SK-N-SH (cell line): ENCODE measurements at regions not wholly inside any gene's neighbourhood (a gene's known extent, or its start where the extent isn't known, plus 50 kb on each side); places are given as distances from the start of the nearest gene placed in this dataset.

Experiments
- CTCF ChIA-PET: fragments of 300-600, 350-600 bp; formaldehyde crosslinking; extraction: SDS; loops from one replicate; lab custom pipeline; 2021; lab: Yijun Ruan, JAX
- POLR2A ChIA-PET: fragments of 350-600 bp; sonication (Branson Sonifier 250); formaldehyde crosslinking; extraction: SDS; loops from one replicate; lab custom pipeline; 2020; ENCODE audit warnings: antibody characterized with exemption, inconsistent platforms; lab: Yijun Ruan, JAX
- DNase-seq: peaks from one replicate; pipeline ENCODE4 v3.0.0; 2012
- H2AFZ ChIP-seq: fragments of 200-600 bp; sonication (generic); 2 replicates; pipeline ENCODE4 v1.8.1; 2016; ENCODE audit warnings: antibody characterized with exemption, mild to moderate bottlenecking, low read depth
- H3F3A ChIP-seq: fragments of 200-600 bp; sonication (generic); replicated peaks from 2 replicates; pipeline ENCODE3; 2016; ENCODE audit warnings: antibody characterized with exemption, mild to moderate bottlenecking; ENCODE audit not compliant: insufficient read depth
- H3K27ac ChIP-seq, 2 experiments: fragments of 200-500 bp in 1 of 2; fragments of 200-600 bp in 1 of 2; sonication (Bioruptor generic) in 1 of 2; sonication (generic), shearing (Covaris generic) in 1 of 2; 2 replicates each; pipeline versions ENCODE4 v1.5.1 to v1.6.1; 2014 to 2016; ENCODE audit warnings: low read depth in 2 of 2, inconsistent platforms in 1 of 2, low read length in 1 of 2, mild to moderate bottlenecking in 1 of 2, mixed read lengths in 1 of 2
- H3K27me3 ChIP-seq: fragments of 200-600 bp; sonication (generic), shearing (Covaris generic); 2 replicates; pipeline ENCODE4 v1.6.1; 2016; ENCODE audit warnings: mixed run types; ENCODE audit not compliant: insufficient read depth
- H3K36me3 ChIP-seq, 2 experiments: fragments of 200-500 bp in 1 of 2; fragments of 200-600 bp in 1 of 2; sonication (Bioruptor generic) in 1 of 2; sonication (generic) in 1 of 2; replicated peaks in 1 of 2; 2 replicates each; pipeline versions ENCODE3 to v1.5.1; 2014 to 2016; ENCODE audit warnings: low read length in 1 of 2, mild to moderate bottlenecking in 1 of 2; ENCODE audit not compliant: insufficient read depth in 2 of 2, control insufficient read depth in 1 of 2
- H3K4me1 ChIP-seq, 2 experiments: fragments of 200-500 bp in 1 of 2; fragments of 200-600 bp in 1 of 2; sonication (Bioruptor generic) in 1 of 2; sonication (generic), shearing (Covaris generic) in 1 of 2; 2 replicates each; pipeline versions ENCODE4 v1.5.1 to v1.6.1; 2014 to 2016; ENCODE audit warnings: low read depth in 1 of 2, low read length in 1 of 2, mixed run types in 1 of 2; ENCODE audit not compliant: insufficient read depth in 2 of 2, control insufficient read depth in 1 of 2
- H3K4me2 ChIP-seq: fragments of 200-600 bp; sonication (generic), shearing (Covaris generic); 2 replicates; pipeline ENCODE4 v1.6.1; 2017; ENCODE audit warnings: mixed run types
- H3K4me3 ChIP-seq, 2 experiments: fragments of 200-500 bp in 1 of 2; fragments of 200-600 bp in 1 of 2; sonication (Bioruptor generic) in 1 of 2; sonication (generic), shearing (Covaris generic) in 1 of 2; 2 replicates each; pipeline versions ENCODE4 v1.5.1 to v1.8.1; 2014 to 2016; ENCODE audit warnings: low read depth in 2 of 2, inconsistent platforms in 1 of 2, low read length in 1 of 2, mild to moderate bottlenecking in 1 of 2, mixed read lengths in 1 of 2, moderate library complexity in 1 of 2
- H3K79me2 ChIP-seq: fragments of 200-600 bp; sonication (generic); 2 replicates; pipeline ENCODE4 v1.8.1; 2017; ENCODE audit warnings: mild to moderate bottlenecking; ENCODE audit not compliant: insufficient read depth
- H3K9ac ChIP-seq: fragments of 200-600 bp; sonication (generic); 2 replicates; pipeline ENCODE4 v1.6.1; 2017; ENCODE audit warnings: mixed run types
- H3K9me2 ChIP-seq: fragments of 200-600 bp; sonication (generic); 2 replicates; pipeline ENCODE4 v1.6.1; 2017; ENCODE audit warnings: mixed run types
- H3K9me3 ChIP-seq: fragments of 200-600 bp; sonication (generic); 2 replicates; pipeline ENCODE4 v1.6.1; 2017; ENCODE audit warnings: mixed run types, mild to moderate bottlenecking, moderate library complexity
- H4K20me1 ChIP-seq: fragments of 200-600 bp; sonication (generic); 2 replicates; pipeline ENCODE4 v1.6.1; 2017; ENCODE audit warnings: mild to moderate bottlenecking, mixed run types; ENCODE audit not compliant: insufficient read depth
- CTCF ChIP-seq: fragments of 200-600 bp; sonication (generic); IDR thresholded peaks from 2 replicates; pipeline ENCODE4 v1.6.1; 2017; ENCODE audit warnings: antibody characterized with exemption, mild to moderate bottlenecking, moderate library complexity
- ELF1 ChIP-seq: IDR thresholded peaks from 2 replicates; pipeline ENCODE4 v1.4.0; 2012
- EP300 ChIP-seq, 2 experiments: IDR thresholded peaks; 2 replicates each; pipeline versions ENCODE4 v1.4.0 to v1.6.1; 2012; ENCODE audit warnings: borderline replicate concordance in 1 of 2, low read depth in 1 of 2, low read length in 1 of 2
- EZH2phosphoT487 ChIP-seq: fragments of 200-600 bp; sonication (generic); IDR thresholded peaks from 2 replicates; pipeline ENCODE4 v1.6.1; 2017; ENCODE audit warnings: low read depth, mixed run types, mild to moderate bottlenecking, antibody characterized with exemption, moderate library complexity, borderline replicate concordance
- FOSL2 ChIP-seq: IDR thresholded peaks from 2 replicates; pipeline ENCODE4 v1.4.0; 2012; ENCODE audit warnings: low read depth, mild to moderate bottlenecking, moderate library complexity, borderline replicate concordance
- FOXM1 ChIP-seq: IDR thresholded peaks from 2 replicates; pipeline ENCODE4 v1.4.0; 2012; ENCODE audit warnings: low read depth, mild to moderate bottlenecking
- GATA2 ChIP-seq: sonication (generic); formaldehyde crosslinking; IDR thresholded peaks from 2 replicates; pipeline ENCODE4 v1.5.0; 2020; ENCODE audit warnings: mild to moderate bottlenecking, missing genetic modification reagents
- JUND ChIP-seq: IDR thresholded peaks from 2 replicates; pipeline ENCODE4 v1.4.0; 2012
- MXI1 ChIP-seq: IDR thresholded peaks from 2 replicates; pipeline ENCODE4 v1.6.1; 2012; ENCODE audit warnings: mild to moderate bottlenecking, low read depth, low read length, improper control_type of control experiment
- NRF1 ChIP-seq: IDR thresholded peaks from 2 replicates; pipeline ENCODE4 v1.6.1; 2012; ENCODE audit warnings: low read depth, mild to moderate bottlenecking, low read length
- POLR2AphosphoS5 ChIP-seq: IDR thresholded peaks from 2 replicates; pipeline ENCODE4 v1.6.1; 2012; ENCODE audit warnings: low read depth, low read length
- RAD21 ChIP-seq: IDR thresholded peaks from 2 replicates; pipeline ENCODE4 v1.6.1; 2012; ENCODE audit warnings: mild to moderate bottlenecking, low read length
- RCOR1 ChIP-seq: fragments of 150-350 bp; IDR thresholded peaks from 2 replicates; pipeline ENCODE4 v1.6.1; 2017; ENCODE audit warnings: antibody characterized with exemption, low read length
- REST ChIP-seq: IDR thresholded peaks from 2 replicates; pipeline ENCODE4 v1.6.1; 2012; ENCODE audit warnings: mild to moderate bottlenecking, low read depth, low read length, moderate library complexity
- RFX5 ChIP-seq: IDR thresholded peaks from 2 replicates; pipeline ENCODE4 v1.6.1; 2012; ENCODE audit warnings: mild to moderate bottlenecking, improper control_type of control experiment, low read length
- RXRA ChIP-seq: IDR thresholded peaks from 2 replicates; pipeline ENCODE4 v1.4.0; 2012; ENCODE audit warnings: low read depth, mild to moderate bottlenecking, borderline replicate concordance
- SIN3A ChIP-seq: IDR thresholded peaks from 2 replicates; pipeline ENCODE4 v1.6.1; 2012; ENCODE audit warnings: low read depth, mild to moderate bottlenecking, low read length, moderate library complexity, borderline replicate concordance
- SMC3 ChIP-seq: IDR thresholded peaks from 2 replicates; pipeline ENCODE4 v1.6.1; 2012; ENCODE audit warnings: low read depth, low read length, improper control_type of control experiment
- TEAD4 ChIP-seq: IDR thresholded peaks from 2 replicates; pipeline ENCODE4 v1.4.0; 2012; ENCODE audit warnings: mild to moderate bottlenecking, borderline replicate concordance; ENCODE audit not compliant: insufficient read depth
- USF1 ChIP-seq: IDR thresholded peaks from 2 replicates; pipeline ENCODE4 v1.4.0; 2012; ENCODE audit warnings: low read depth, borderline replicate concordance
- USF2 ChIP-seq: fragments of 150-350 bp; IDR thresholded peaks from 2 replicates; pipeline ENCODE4 v1.6.1; 2017; ENCODE audit warnings: antibody characterized with exemption, low read length, low read depth, borderline replicate concordance
- YY1 ChIP-seq: IDR thresholded peaks from 2 replicates; pipeline ENCODE4 v1.4.0; 2012; ENCODE audit warnings: low read depth, mild to moderate bottlenecking
- WGBS: methylation state at CpG from one replicate; pipeline ENCODE4 v1.1.6; 2017; ENCODE audit warnings: low lambda C conversion rate; 5-methylcytosine and 5-hydroxymethylcytosine counted together

GRCh38 chr13:112253631-112254030, 122.5 kb upstream of the SPACA7 start:
- Histone ChIP-seq H3K27ac (no peak overlapping the region), H4K20me1 (no peaks in the 10 kb centered on the region), H3K36me3 (no peaks in the 10 kb centered on the region), H3K4me3 (no peak overlapping the region), H3K79me2 (no peaks in the 10 kb centered on the region), H3K9me3 (no peaks in the 10 kb centered on the region), H2AFZ (no peak overlapping the region), H3K27me3 (peaks cover 67% of the 10 kb centered on the region), H3F3A (no peaks in the 10 kb centered on the region), H3K4me1 (no peaks in the 10 kb centered on the region), H3K4me2 (no peak overlapping the region), H3K9ac (no peak overlapping the region), H3K9me2 (no peaks in the 10 kb centered on the region)
- POLR2A ChIA-PET = no interaction called here
- no peak for DNase-seq
- CTCF ChIA-PET = no interaction called here
- WGBS = 0% methylated on average over 2 of the region's 17 CpGs
- TF ChIP-seq SMC3 = no peak
- TF ChIP-seq POLR2AphosphoS5 = no peak
- TF ChIP-seq ELF1 = no peak
- TF ChIP-seq USF2 = no peak
- no peak for TF ChIP-seq FOXM1
- no peak for TF ChIP-seq RXRA
- no peak for TF ChIP-seq CTCF
- no peak for TF ChIP-seq RCOR1
- no peak for TF ChIP-seq USF1
- no peak for TF ChIP-seq GATA2

- DNase-seq = no peak
- Histone ChIP-seq H2AFZ (no peak overlapping the region), H4K20me1 (no peaks in the 10 kb centered on the region), H3K4me3 (no peak overlapping the region), H3K9me2 (no peaks in the 10 kb centered on the region), H3K4me2 (no peak overlapping the region), H3K9ac (no peak overlapping the region), H3K36me3 (no peaks in the 10 kb centered on the region), H3F3A (no peaks in the 10 kb centered on the region), H3K27me3 (peaks cover 62% of the 10 kb centered on the region), H3K79me2 (no peaks in the 10 kb centered on the region), H3K4me1 (no peaks in the 10 kb centered on the region), H3K27ac (no peak overlapping the region), H3K9me3 (no peaks in the 10 kb centered on the region)
- CTCF ChIA-PET = interaction anchor here (0.7 kb wide), 1 partner anchor 1326 kb away, joined by 3 read pairs; no protein-coding TSS in a partner anchor
- POLR2A ChIA-PET = no interaction called here
- under 1% methylated on average over 18 of the region's 25 CpGs for WGBS
- TF ChIP-seq RAD21 (no peak), NRF1 (no peak), SIN3A (no peak), TEAD4 (no peak), REST (no peak), JUND (no peak), YY1 (no peak), EZH2phosphoT487 (no peak), MXI1 (no peak), RXRA (no peak), SMC3 (no peak), RFX5 (no peak), EP300 (IDR thresholded peaks at IDR 0.05; ENCODE audit: borderline replicate concordance in 1 of 2, low read depth in 1 of 2, low read length in 1 of 2) (no peak), FOSL2 (no peak), RCOR1 (no peak), GATA2 (no peak)
These were observed 121.9 kb upstream of the SPACA7 start for GRCh38 chr13:112254061-112254818.
